Testis (tissue), 2 donors: ENCODE measurements at regions not wholly inside any gene's neighbourhood (a gene's known extent, or its start where the extent isn't known, plus 50 kb on each side); places are given as distances from the start of the nearest gene placed in this dataset.

Source experiments
- POLR2A ChIP-seq: fragments of 450-650 bp; IDR thresholded peaks from one replicate; pipeline ENCODE4 v1.6.1; 2017; ENCODE audit warnings: antibody characterized with exemption, mild to moderate bottlenecking, moderate library complexity
- TF ChIP-seq, protein P1 (sequence below), 3 experiments: fragments of 450-650 bp in 2 of 3; fragments of 200-600 bp in 1 of 3; sonication (generic) in 1 of 3; IDR thresholded peaks; one replicate each; pipeline ENCODE4 v1.5.1; 2016 to 2019; ENCODE audit warnings: antibody characterized with exemption in 3 of 3, mild to moderate bottlenecking in 2 of 3, moderate library complexity in 1 of 3

DNA sequence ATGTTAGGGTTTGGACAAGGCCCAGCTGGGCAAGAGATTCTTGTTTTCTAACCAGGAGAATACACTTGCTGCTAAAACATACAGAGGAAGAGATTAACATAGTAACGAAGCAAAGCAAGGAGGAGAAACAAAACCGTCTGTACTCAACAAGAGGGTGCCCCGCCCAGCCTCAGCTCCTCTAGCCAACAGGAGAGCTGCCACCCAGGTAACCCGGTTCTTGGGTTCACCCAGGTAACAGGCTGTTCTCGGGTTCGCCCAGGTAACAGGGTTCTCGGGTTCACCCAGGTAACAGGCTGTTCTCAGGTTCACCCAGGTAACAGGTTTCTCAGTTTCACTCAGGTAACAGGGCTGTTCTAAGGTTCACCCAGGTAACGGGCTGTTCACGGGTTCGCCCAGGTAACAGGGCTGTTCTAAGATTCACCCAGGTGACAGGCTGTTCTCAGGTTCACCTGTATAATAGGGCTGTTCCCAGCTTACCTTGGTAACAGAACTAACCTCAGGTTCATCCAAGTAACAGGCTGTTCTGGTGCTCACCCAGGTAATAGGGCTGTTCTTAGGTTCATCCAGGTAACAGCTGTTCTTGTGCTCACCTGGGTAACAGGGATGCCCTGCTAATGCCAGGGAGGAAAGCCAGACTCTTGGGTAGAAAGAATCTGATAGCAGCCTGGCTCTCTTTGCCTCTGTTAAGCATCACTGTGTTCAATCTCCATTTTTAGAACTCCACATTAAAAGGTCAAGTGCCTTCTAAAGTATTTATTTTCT lies 271.6 kb downstream of the SYK start:
- no peak for TF ChIP-seq POLR2A
- TF ChIP-seq, protein P1, sequence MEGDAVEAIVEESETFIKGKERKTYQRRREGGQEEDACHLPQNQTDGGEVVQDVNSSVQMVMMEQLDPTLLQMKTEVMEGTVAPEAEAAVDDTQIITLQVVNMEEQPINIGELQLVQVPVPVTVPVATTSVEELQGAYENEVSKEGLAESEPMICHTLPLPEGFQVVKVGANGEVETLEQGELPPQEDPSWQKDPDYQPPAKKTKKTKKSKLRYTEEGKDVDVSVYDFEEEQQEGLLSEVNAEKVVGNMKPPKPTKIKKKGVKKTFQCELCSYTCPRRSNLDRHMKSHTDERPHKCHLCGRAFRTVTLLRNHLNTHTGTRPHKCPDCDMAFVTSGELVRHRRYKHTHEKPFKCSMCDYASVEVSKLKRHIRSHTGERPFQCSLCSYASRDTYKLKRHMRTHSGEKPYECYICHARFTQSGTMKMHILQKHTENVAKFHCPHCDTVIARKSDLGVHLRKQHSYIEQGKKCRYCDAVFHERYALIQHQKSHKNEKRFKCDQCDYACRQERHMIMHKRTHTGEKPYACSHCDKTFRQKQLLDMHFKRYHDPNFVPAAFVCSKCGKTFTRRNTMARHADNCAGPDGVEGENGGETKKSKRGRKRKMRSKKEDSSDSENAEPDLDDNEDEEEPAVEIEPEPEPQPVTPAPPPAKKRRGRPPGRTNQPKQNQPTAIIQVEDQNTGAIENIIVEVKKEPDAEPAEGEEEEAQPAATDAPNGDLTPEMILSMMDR (IDR thresholded peaks at IDR 0.05), result no peak
